ENCODE measurements at regions not wholly inside any gene's neighbourhood (a gene's known extent, or its start where the extent isn't known, plus 50 kb on each side); places are given as distances from the start of the nearest gene placed in this dataset.

DNA sequence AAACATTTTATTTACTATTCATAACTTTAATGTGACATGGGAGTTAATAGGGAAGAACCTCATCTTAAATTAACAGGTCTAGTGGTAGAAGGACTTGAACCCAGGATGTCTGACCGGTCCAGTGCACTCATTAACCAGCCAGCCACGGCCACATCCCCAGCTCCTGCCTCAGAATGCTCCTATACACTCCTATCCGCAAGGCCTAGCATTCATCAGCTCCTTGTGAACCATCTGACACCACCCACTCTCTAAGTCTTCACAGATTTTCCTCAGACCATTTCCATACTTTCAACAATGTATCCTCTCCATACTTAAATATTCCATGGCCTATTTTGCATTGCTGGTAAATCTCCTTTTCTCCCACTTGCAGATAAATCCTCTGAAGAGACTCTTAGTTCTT lies 98.3 kb downstream of the KLF12 start:
- TF ChIP-seq TAF1 (IDR thresholded peaks at IDR 0.05; ENCODE audit: borderline replicate concordance, insufficient read depth, low read length): no peak
- no peak for TF ChIP-seq POLR2AphosphoS5 (IDR thresholded peaks at IDR 0.05; ENCODE audit: low read depth, low read length)
- no peak for TF ChIP-seq SIN3A (IDR thresholded peaks at IDR 0.05; ENCODE audit: borderline replicate concordance, insufficient read depth, low read length)

Data from PFSK-1 (cell line).